GM18502 (cell line): ENCODE measurements at regions not wholly inside any gene's neighbourhood (a gene's known extent, or its start where the extent isn't known, plus 50 kb on each side); places are given as distances from the start of the nearest gene placed in this dataset.
"Not testable (repeated sequence)": the region's sequence is repeated elsewhere in the genome, so short reads cannot be mapped to it uniquely, and the experiment has no call there.

Source experiments
- ATAC-seq: cut with Tn5 transposase; IDR thresholded peaks from one replicate; pipeline ENCODE4 v1.9.1; 2021; ENCODE audit warnings: mild to moderate bottlenecking; ENCODE audit not compliant: unreplicated experiment, poor library complexity

DNA sequence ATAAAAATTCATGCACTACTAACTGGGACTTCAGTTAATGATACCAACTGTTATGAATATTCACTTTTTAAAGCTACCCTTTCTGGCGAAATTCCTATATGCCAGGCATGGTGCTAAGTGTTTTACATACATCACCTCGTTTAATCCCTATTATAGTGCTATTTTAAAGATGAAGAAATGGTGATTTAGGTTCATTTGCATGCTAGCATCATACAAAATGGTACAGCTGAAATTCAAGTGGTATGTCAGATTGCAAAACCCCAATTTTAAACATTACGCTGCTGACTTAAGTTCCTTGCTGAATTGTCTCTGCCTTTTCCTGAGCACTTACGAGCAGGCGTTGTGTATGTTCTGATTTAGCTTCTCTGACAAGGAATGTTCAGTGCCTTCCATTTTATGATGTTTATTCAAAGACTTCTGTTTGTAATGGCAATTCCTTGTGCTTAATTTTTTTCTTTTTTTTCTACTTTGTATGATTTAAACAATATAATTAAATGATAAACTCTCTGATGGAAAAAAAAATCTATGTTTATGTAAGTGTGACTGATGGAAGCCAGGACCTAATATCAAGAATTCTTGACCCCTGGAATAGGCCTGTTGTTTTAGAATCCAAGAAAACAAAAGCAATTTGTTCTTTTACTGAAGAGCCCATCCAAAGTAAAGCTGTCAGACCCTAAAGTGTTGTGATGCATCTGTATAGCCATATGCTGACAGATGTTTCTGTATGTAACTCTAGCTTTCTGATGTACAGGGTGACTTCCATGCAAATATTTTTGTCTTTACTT, 148.1 kb downstream of the PCDH7 start:
- no peak for ATAC-seq

- not testable (repeated sequence) for ATAC-seq
These were observed 149.2 kb downstream of the PCDH7 start for GRCh38 chr4:30869387-30869786.

DNA sequence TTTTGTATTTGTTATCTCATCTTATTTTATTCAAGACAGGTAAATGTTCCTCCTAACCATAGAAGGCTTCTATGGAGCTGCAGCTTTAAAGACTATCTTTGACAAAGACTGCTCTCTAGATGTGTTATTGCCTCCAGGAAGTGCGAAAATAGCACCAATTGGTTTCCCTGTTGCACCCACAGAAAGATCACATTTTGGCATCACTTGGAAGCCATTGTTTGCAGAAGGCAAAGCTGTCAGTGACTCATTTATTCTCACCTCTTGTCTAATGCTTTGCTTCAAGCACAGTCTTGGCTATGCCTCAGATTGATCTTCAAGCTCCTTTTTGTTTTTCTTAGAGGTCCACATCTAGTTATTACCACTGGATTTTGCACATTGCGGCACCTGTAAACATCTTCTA, 150.3 kb downstream of the PCDH7 start:
- no peak for ATAC-seq

DNA sequence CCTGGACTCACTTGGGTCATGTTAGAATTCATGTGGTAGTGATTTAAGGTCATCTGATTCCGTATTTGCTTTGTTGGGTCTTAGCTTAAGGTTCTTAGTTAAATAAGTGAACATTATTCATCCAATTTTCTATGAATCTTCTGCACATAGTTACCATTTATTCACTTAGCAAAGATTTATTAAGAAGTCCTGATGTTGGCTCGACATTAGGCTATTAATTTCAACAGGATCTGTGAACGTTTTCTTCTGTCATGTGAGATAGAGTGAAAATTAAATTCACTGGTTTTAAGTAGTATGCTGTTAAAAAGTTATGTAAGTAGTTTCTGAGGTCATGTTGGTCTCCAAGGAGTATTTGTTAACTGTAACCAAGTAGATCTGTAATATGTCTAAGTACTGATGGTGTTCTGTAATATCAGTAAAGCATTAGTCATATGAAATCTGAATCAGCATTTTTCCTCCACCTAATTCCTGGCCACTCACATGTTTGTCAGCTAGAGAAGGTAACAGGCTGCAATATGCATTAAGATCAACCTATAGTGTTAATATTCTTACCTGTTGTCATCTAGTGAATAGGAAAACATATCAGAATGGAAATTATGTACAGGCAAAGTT, 155.6 kb downstream of the PCDH7 start:
- ATAC-seq = no peak

GRCh38 chr4:30879855-30880598, 159.9 kb downstream of the PCDH7 start:
- ATAC-seq = no peak

DNA sequence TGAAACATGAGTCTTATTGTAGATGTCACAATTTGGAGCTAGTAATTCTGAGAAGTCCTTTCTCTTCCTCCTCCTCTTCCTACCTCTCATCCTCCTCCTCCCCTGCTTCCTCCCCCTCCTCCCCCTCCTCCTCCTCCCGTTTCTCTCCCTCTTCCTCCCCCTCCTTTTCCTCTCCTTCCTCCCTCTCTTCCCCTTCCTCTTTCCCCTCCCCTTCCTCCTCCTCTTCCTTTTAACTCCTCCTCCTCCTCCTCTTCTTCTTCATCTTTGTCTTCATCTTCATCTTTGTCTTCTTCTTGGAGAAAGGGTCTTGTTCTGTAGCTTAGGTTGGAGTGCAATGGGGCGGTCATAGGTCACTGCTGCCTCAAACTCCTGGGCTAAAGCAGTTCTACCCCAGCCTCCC, 161.8 kb downstream of the PCDH7 start:
- no peak for ATAC-seq

- no peak for ATAC-seq
These were observed 162.3 kb downstream of the PCDH7 start for GRCh38 chr4:30882443-30882842.

GRCh38 chr4:30882995-30883675, 163.0 kb downstream of the PCDH7 start:
- ATAC-seq = no peak

DNA sequence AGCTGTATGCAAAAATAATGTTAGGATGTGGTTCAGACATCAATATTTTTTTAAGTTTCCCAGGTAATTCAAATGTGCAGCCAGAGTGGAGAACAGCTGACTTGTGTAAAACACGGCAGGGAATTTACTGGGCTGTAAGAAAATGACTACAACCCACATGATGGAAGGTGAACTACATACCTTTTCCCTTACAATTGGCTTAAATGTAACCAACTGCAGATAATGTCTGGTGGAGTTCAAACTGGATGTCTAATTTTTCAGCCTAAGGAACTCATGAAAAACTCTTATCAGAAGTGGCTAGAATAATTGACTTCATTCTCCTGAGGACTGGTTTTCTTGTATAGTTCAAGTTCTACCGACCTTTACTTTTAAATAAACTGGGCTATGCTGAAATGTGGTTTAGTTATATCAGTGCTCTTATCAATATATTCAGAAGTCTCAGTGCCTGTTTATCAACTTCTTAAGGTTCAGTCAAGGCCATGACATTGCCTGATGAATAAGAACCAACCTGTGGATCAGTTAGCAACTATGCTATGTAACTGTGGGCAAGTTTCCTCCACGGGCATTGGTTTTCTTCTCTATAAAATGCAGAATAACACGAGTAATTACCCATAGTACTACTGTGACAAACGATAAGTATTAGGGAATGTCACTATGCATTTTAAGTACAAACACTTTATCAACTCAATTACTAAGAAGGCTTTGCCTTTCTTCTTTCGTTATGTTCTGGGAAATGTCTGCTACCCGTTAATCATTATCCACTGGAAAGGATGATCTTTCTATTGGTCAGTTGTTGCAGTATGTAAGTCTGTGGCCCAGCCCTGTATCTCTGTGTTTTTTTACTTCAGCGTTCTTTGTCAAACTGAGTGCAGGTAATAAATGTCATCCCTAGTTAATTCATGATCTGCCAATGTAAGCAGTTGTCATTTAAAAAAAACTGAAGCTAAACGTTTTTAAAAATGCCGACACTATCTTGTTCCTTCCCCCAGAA, 181.6 kb downstream of the PCDH7 start:
- no peak for ATAC-seq

DNA sequence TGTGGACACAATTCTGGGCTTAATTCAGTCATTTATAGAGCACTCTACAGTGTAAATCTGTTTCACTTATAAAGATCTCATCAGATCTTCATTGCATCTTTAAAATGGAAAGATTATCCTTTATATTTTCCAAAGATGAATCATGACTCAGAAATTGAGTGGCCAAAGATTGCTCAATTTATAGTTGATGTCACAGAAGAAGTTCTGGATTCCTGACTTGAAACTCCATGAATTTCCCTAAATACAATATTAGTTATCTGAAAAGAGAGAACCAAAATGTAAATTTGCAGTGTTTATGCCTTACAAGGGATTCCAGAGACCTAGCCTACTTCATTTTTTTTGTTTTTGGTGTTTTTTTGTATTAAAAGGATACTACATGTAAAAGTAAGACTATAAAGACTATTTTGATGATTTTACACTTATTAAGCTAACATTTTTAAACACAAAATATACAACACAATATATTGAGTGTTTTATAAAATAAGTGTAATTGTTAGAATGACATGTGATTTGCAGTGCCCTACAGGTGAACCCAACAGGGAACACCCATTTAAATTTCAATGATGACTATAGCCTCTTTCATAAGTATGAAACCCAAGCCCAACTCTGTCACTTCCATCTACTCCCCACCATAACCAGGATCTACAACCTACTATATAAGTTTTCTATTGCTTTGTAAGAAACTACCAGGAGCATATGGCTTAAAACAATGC, 183.5 kb downstream of the PCDH7 start:
- no peak for ATAC-seq

- ATAC-seq = no peak
These were observed 184.0 kb downstream of the PCDH7 start for GRCh38 chr4:30904215-30904555.

DNA sequence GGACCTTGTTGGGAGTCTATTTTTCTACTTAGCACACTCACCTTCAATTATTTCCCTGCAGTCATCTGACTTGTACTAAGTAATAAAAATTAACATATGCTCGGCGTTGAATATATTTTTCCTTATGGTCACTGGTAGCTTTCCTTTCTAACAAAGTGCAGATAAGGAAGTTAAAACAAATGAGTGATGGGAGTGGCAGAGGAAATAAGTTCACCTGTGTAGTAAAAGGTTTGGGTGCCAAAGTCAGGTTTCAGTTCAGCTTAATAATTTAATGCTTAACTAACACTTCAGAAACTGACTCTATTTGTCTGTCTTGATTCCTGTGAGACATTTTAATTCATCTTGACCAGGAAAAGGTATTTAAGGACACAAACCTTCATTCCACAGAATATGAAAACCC, 184.4 kb downstream of the PCDH7 start:
- no peak for ATAC-seq

DNA sequence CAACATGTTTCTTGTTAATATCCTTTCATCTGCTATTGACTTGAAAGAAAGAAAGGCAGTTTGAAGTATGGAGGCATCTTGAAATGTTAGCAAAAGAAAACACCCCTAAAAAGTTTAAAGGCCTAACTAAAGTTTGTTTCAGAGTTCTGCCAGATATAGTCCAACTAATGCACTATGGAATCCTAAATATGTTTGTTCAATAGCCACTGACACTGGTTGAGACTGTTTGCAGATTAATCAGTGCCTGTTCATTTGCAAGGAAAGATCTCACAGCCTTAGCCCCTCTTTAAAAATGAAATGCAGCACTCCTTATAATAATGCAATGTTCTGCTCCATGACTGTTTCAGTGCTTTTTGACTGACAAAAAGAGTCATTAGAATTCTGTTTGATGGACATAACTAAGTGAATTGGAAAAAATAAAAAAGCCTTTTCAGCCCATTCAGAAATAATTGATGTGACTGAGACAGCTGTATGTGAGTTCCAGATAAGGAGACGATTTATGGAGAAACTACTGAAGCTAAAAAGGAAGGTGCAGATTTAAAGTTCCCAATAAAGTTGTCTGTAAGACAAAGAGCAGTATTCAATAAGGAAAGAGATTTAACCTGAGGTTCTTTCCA, 192.0 kb downstream of the PCDH7 start:
- no peak for ATAC-seq

DNA sequence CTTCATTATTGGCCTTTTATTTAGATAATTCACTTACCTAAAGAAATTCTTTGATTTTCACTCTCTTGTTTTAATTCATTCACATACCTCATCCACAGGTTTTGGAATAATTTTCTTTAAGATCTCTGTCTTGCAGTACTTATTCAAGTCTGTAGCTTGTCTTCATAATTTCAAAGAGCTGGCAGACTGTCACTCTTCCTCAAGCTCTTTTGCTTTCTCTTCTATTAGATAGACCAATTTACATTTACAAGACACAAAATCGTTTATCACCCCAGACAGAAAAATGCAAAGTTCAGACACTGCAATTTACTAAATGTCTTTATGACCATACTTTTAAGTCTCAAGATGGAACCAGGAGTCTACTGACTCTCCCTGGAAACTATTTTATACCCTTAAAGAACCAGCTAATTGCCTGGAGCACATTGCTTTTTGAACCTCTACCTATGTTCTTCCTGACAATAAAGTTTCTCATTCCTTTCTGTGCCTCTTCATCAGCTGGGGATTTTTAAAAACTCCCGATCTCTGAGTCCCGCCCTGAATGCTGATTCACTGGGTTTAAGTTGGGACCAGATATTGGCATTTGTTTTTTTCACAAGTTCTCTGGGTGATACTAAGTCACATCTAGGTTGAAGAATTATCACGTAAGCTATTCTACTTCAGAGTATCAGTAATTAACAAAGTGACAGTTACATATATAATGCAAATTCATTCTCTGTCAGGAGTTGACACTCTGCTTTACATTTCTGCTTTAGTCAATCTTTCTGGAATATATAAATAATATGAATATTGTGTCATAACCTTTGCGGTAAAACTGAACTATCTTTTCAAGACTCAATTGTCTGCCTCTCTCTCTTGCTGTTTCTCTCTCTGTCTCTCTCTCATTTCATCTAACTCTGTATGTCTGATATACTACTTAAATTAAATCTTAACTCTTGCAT, 196.4 kb downstream of the PCDH7 start:
- no peak for ATAC-seq

- no peak for ATAC-seq
These were observed 197.8 kb downstream of the PCDH7 start for GRCh38 chr4:30917946-30918345.

DNA sequence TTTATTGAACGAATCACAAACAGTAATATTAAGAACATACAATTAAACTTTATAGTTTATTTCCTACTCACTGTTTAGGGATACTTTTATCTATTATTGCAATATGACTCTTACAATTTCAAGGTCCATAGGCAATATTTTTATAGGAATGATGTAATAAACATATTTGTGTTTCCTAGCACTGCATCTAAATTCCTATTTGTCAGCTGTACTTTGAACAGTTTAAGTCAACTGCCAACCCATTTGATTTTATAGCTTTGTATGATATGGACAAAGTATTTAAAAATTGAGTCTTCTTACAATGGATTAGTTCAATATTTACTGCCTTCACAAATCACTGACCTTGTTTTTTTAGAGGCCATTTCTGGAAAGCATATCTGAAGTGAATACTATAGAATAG, 199.3 kb downstream of the PCDH7 start:
- no peak for ATAC-seq

- ATAC-seq = no peak
These were observed 199.9 kb downstream of the PCDH7 start for GRCh38 chr4:30920043-30920442.

- no peak for ATAC-seq
These were observed 202.5 kb downstream of the PCDH7 start for GRCh38 chr4:30922625-30923024.
